ENCODE measurements at regions not wholly inside any gene's neighbourhood (a gene's known extent, or its start where the extent isn't known, plus 50 kb on each side); places are given as distances from the start of the nearest gene placed in this dataset.

GRCh38 chr1:116194568-116194967 lies 83.4 kb downstream of the MAB21L3 start:
- FAIRE-seq (no peak), DNase-seq (ENCODE audit: extremely low read depth in 1 of 4, low spot score in 3 of 4) (no peak), ATAC-seq (no peak)
- Histone ChIP-seq H3K9me1 (ENCODE audit: control insufficient read depth, insufficient read depth, low read length) (no peaks in the 10 kb centered on the region), H2AFZ (ENCODE audit: low read depth, low read length) (no peak overlapping the region), H3K27me3 (ENCODE audit: control insufficient read depth in 2 of 2, insufficient read depth in 2 of 2, low read length in 2 of 2) (peaks cover 3 to 5% of the 10 kb centered on the region in 2 experiments; a peak in 4 of 5 replicates), H3K4me2 (ENCODE audit: insufficient read depth, low read length) (no peak overlapping the region), H4K20me1 (replicated peaks; ENCODE audit: control insufficient read depth, insufficient read depth, low read length) (no peaks in the 10 kb centered on the region), H3K9ac (ENCODE audit: insufficient read depth in 1 of 2, low read depth in 2 of 2, low read length in 2 of 2) (no peak overlapping the region), H3K79me2 (ENCODE audit: control insufficient read depth, insufficient read depth, low read length) (no peaks in the 10 kb centered on the region), H3K27ac (ENCODE audit: extremely low read depth, low read depth, low read length) (no peak overlapping the region), H3K4me1 (replicated peaks in 1 of 2; ENCODE audit: control insufficient read depth in 2 of 2, insufficient read depth in 2 of 2, low read length in 2 of 2) (no peaks in the 10 kb centered on the region), H3K9me3 (replicated peaks; ENCODE audit: control insufficient read depth, insufficient read depth, low read depth, low read length) (no peaks in the 10 kb centered on the region), H3K4me3 (no peak overlapping the region), H3K36me3 (ENCODE audit: control insufficient read depth, insufficient read depth, low read length) (no peaks in the 10 kb centered on the region)
- BruUV-seq (replicated peaks) = no TSS peak
- intact Hi-C loops (cut with micrococcal nuclease) = no loop called here
- in situ Hi-C loops (cut with MboI) = no loop called here
- ChIA-PET POLR2A (interaction anchor here (0.6 to 1.4 kb wide), 4 partner anchors 11 to 26 kb away, joined by 3 to 5 read pairs (median 3); no protein-coding TSS in a partner anchor), CTCF (ENCODE audit: low intra/inter-chr PET ratio) (no interaction called here)
- WGBS (ENCODE audit: insufficient coverage, low coverage, missing lambda C conversion rate) = 5% methylated on average over 1 of the region's 1 CpG
- TF ChIP-seq DNMT1 (IDR thresholded peaks at IDR 0.05) (no peak), ZNF668 (CRISPR knock-in tag; IDR thresholded peaks at IDR 0.05) (no peak), ZNF277 (CRISPR knock-in tag; IDR thresholded peaks at IDR 0.05; ENCODE audit: borderline replicate concordance) (no peak), MAFG (tag; conservative IDR thresholded peaks at IDR 0.05) (peak; percentile 32; the same call in 1 of the 2 replicates), TOE1 (IDR thresholded peaks at IDR 0.05; ENCODE audit: borderline replicate concordance) (no peak), TOE1 (CRISPR knock-in tag; IDR thresholded peaks at IDR 0.05; ENCODE audit: borderline replicate concordance, low read depth) (no peak), CBFA2T3 (IDR thresholded peaks at IDR 0.05) (no peak), ZNF316 (IDR thresholded peaks at IDR 0.05) (peak; percentile 55)

Data from K562 (cell line).